CD4-positive, alpha-beta T cell (primary cell): ENCODE measurements at regions not wholly inside any gene's neighbourhood (a gene's known extent, or its start where the extent isn't known, plus 50 kb on each side); places are given as distances from the start of the nearest gene placed in this dataset.

ENCODE experiments used
- ATAC-seq: fragments of 200-7000 bp; cut with Tn5 transposase; one replicate; pipeline ENCODE4 v1.10.0; 2022; ENCODE audit warnings: mild to moderate bottlenecking; ENCODE audit not compliant: poor library complexity
- CTCF ChIA-PET: fragments of 350-600 bp; sonication (Branson Sonifier 250); formaldehyde crosslinking; loops from one replicate; lab custom pipeline; 2021; ENCODE audit warnings: antibody characterized with exemption, inconsistent platforms; lab: Charles Lee
- POLR2A ChIA-PET: fragments of 350-600 bp; sonication (Branson Sonifier 250); formaldehyde crosslinking; loops from one replicate; lab custom pipeline; 2021; ENCODE audit warnings: antibody characterized with exemption, inconsistent platforms; lab: Charles Lee
- DNase-seq, 14 experiments: peaks; one replicate each; pipeline ENCODE4 v3.0.0-alpha.2; 2013 to 2020; ENCODE audit warnings: mixed read lengths in 2 of 14
- H3K27ac ChIP-seq, 2 donors: one replicate each; pipeline versions ENCODE4 v1.5.1 to v1.7.0; 2013; ENCODE audit warnings: low read length in 2 of 2, low read depth in 1 of 2, mild to moderate bottlenecking in 1 of 2
- H3K27me3 ChIP-seq, 2 experiments: 1 replicate in 1 of 2; 2 replicates in 1 of 2; pipeline versions ENCODE4 v1.6.1 to v1.7.0; 2013; ENCODE audit warnings: low read length in 2 of 2, control low read depth in 1 of 2, mild to moderate bottlenecking in 1 of 2, moderate library complexity in 1 of 2; ENCODE audit not compliant: insufficient read depth in 2 of 2, control insufficient read depth in 1 of 2
- H3K36me3 ChIP-seq: one replicate; pipeline ENCODE4 v1.6.1; 2013; ENCODE audit warnings: low read length, control low read depth; ENCODE audit not compliant: insufficient read depth
- H3K4me1 ChIP-seq: one replicate; pipeline ENCODE4 v1.6.1; 2013; ENCODE audit warnings: low read length, control low read depth; ENCODE audit not compliant: insufficient read depth
- H3K4me3 ChIP-seq: one replicate; pipeline ENCODE4 v1.5.1; 2013; ENCODE audit warnings: mild to moderate bottlenecking, low read length, moderate library complexity
- H3K9me3 ChIP-seq, 2 experiments: 1 replicate in 1 of 2; 2 replicates in 1 of 2; pipeline versions ENCODE4 v1.6.1 to v1.7.0; 2013; ENCODE audit warnings: low read length in 2 of 2, mild to moderate bottlenecking in 2 of 2, control low read depth in 1 of 2, moderate library complexity in 1 of 2; ENCODE audit not compliant: control insufficient read depth in 1 of 2, insufficient read depth in 1 of 2
- H3K27ac Mint-ChIP-seq: one replicate; pipeline ENCODE4 v1.8.0; 2020; ENCODE audit warnings: mixed read lengths
- H3K27me3 Mint-ChIP-seq: one replicate; pipeline ENCODE4 v1.8.0; 2021; ENCODE audit warnings: mixed read lengths
- H3K36me3 Mint-ChIP-seq: one replicate; pipeline ENCODE4 v1.8.0; 2021; ENCODE audit warnings: low read depth, mixed read lengths
- H3K4me1 Mint-ChIP-seq: one replicate; pipeline ENCODE4 v1.8.0; 2021; ENCODE audit warnings: low read depth, mixed read lengths
- H3K4me3 Mint-ChIP-seq: one replicate; pipeline ENCODE4 v1.8.0; 2020; ENCODE audit warnings: mild to moderate bottlenecking, mixed read lengths
- H3K9me3 Mint-ChIP-seq: one replicate; pipeline ENCODE4 v1.8.0; 2020; ENCODE audit warnings: mixed read lengths
- CTCF ChIP-seq: fragments of 200-600 bp; IDR thresholded peaks from one replicate; pipeline ENCODE4 v1.8.0; 2022; ENCODE audit warnings: antibody characterized with exemption, mild to moderate bottlenecking
- intact Hi-C, 2 experiments: fragments of 100-400 bp; cut with DNase I in 1 of 2; cut with micrococcal nuclease in 1 of 2; formaldehyde crosslinking; loops; one replicate each; pipeline versions ENCODE4 v1.15.1 to v1.9.0; 2023 to 2025; cut with DNase I, micrococcal nuclease

- no peaks in the 10 kb centered on the region for H3K4me1 ChIP-seq
- H3K4me1 Mint-ChIP-seq, result no peaks in the 10 kb centered on the region
- no peak overlapping the region for H3K27ac ChIP-seq
- no peaks in the 10 kb centered on the region for H3K27me3 ChIP-seq
- ChIA-PET POLR2A (no interaction called here), CTCF (no interaction called here)
- ATAC-seq (no peak), DNase-seq (no peak)
- H3K4me3 ChIP-seq, result no peak overlapping the region
- H3K36me3 ChIP-seq, result no peaks in the 10 kb centered on the region
- H3K9me3 ChIP-seq, result no peaks in the 10 kb centered on the region
- no peaks in the 10 kb centered on the region for H3K27me3 Mint-ChIP-seq
- H3K27ac Mint-ChIP-seq, result no peak overlapping the region
- H3K9me3 Mint-ChIP-seq, result no peaks in the 10 kb centered on the region
- TF ChIP-seq CTCF, result no peak
- no peaks in the 10 kb centered on the region for H3K36me3 Mint-ChIP-seq
- intact Hi-C loops, result no loop called here
- H3K4me3 Mint-ChIP-seq, result no peak overlapping the region
Observed at GRCh38 chr2:8101614-8102277, 580.1 kb upstream of the ID2 start.

GRCh38 chr2:8102470-8102869 lies 579.4 kb upstream of the ID2 start:
- H3K9me3 Mint-ChIP-seq, result no peaks in the 10 kb centered on the region
- intact Hi-C loops, result no loop called here
- H3K36me3 Mint-ChIP-seq, result no peaks in the 10 kb centered on the region
- no peak overlapping the region for H3K4me3 Mint-ChIP-seq
- DNase-seq (no peak), ATAC-seq (no peak)
- Histone ChIP-seq H3K27ac (no peak overlapping the region), H3K4me1 (no peaks in the 10 kb centered on the region), H3K9me3 (no peaks in the 10 kb centered on the region), H3K4me3 (no peak overlapping the region), H3K36me3 (no peaks in the 10 kb centered on the region), H3K27me3 (no peaks in the 10 kb centered on the region)
- H3K4me1 Mint-ChIP-seq, result no peaks in the 10 kb centered on the region
- H3K27me3 Mint-ChIP-seq, result no peaks in the 10 kb centered on the region
- ChIA-PET POLR2A (no interaction called here), CTCF (no interaction called here)
- no peak overlapping the region for H3K27ac Mint-ChIP-seq
- no peak for TF ChIP-seq CTCF

GRCh38 chr2:8103085-8103708 lies 578.7 kb upstream of the ID2 start:
- ChIA-PET POLR2A (no interaction called here), CTCF (no interaction called here)
- H3K27ac Mint-ChIP-seq, result no peak overlapping the region
- H3K4me3 Mint-ChIP-seq, result no peak overlapping the region
- TF ChIP-seq CTCF, result no peak
- no peaks in the 10 kb centered on the region for H3K4me1 Mint-ChIP-seq
- intact Hi-C loops, result no loop called here
- H3K36me3 ChIP-seq, result no peaks in the 10 kb centered on the region
- ATAC-seq (no peak), DNase-seq (no peak)
- no peaks in the 10 kb centered on the region for H3K9me3 Mint-ChIP-seq
- H3K27me3 Mint-ChIP-seq, result no peaks in the 10 kb centered on the region
- no peaks in the 10 kb centered on the region for H3K27me3 ChIP-seq
- no peaks in the 10 kb centered on the region for H3K9me3 ChIP-seq
- H3K27ac ChIP-seq, result no peak overlapping the region
- H3K4me3 ChIP-seq, result no peak overlapping the region
- H3K36me3 Mint-ChIP-seq, result no peaks in the 10 kb centered on the region
- peaks cover 5% of the 10 kb centered on the region for H3K4me1 ChIP-seq
